ENCODE measurements at regions not wholly inside any gene's neighbourhood (a gene's known extent, or its start where the extent isn't known, plus 50 kb on each side); places are given as distances from the start of the nearest gene placed in this dataset.

- Histone ChIP-seq H3K56ac (replicated peaks; ENCODE audit: insufficient read length, low read depth, low read length) (no peak overlapping the region), H2BK5ac (ENCODE audit: low read depth, low read length) (no peak overlapping the region), H3K23ac (ENCODE audit: insufficient read length) (no peak overlapping the region), H3K14ac (ENCODE audit: insufficient read length) (no peak overlapping the region), H4K8ac (ENCODE audit: extremely low read depth, insufficient read depth, low read length) (no peak overlapping the region), H2AFZ (ENCODE audit: low read length) (no peak overlapping the region), H3K18ac (ENCODE audit: extremely low read depth, low read length) (no peak overlapping the region), H3K36me3 (ENCODE audit: control insufficient read depth in 2 of 4, insufficient read depth in 4 of 4, low read length in 3 of 4) (no peaks in the 10 kb centered on the region), H3K4me1 (replicated peaks in 1 of 4; ENCODE audit: control insufficient read depth in 3 of 4, insufficient read depth in 4 of 4, low read length in 3 of 4) (no peaks in the 10 kb centered on the region), H3K79me1 (ENCODE audit: low read depth, low read length) (no peaks in the 10 kb centered on the region), H3K4me2 (ENCODE audit: insufficient read depth in 1 of 2, low read depth in 2 of 2, low read length in 2 of 2) (no peak overlapping the region), H3K4ac (replicated peaks; ENCODE audit: insufficient read length, low read depth, low read length) (no peak overlapping the region), H3K27me3 (replicated peaks in 1 of 4; ENCODE audit: control insufficient read depth in 3 of 4, extremely low read depth in 1 of 4, insufficient read depth in 3 of 4, low read length in 3 of 4) (no peaks in the 10 kb centered on the region), H2AK5ac (ENCODE audit: low read depth, low read length) (no peak overlapping the region), H2BK20ac (ENCODE audit: low read length) (no peak overlapping the region), H4K91ac (replicated peaks; ENCODE audit: insufficient read length, low read length) (no peak overlapping the region), H3K9me3 (ENCODE audit: insufficient read depth in 2 of 2, low read depth in 1 of 2, low read length in 1 of 2) (no peaks in the 10 kb centered on the region), H4K20me1 (replicated peaks in 1 of 2; ENCODE audit: control insufficient read depth in 1 of 2, insufficient read depth in 2 of 2, low read length in 2 of 2) (no peaks in the 10 kb centered on the region), H2BK15ac (ENCODE audit: low read length) (no peak overlapping the region), H3K9ac (replicated peaks in 1 of 4; ENCODE audit: extremely low read depth in 1 of 4, low read depth in 3 of 4, low read length in 3 of 4) (no peak overlapping the region), H3K23me2 (ENCODE audit: low read depth, low read length) (no peaks in the 10 kb centered on the region), H3K79me2 (ENCODE audit: control insufficient read depth in 1 of 2, insufficient read depth in 2 of 2, low read length in 2 of 2) (no peaks in the 10 kb centered on the region), H3K4me3 (ENCODE audit: extremely low read depth in 1 of 4, insufficient read depth in 2 of 4, low read depth in 3 of 4, low read length in 4 of 4) (no peak overlapping the region), H3K27ac (ENCODE audit: low read depth, low read length) (no peak overlapping the region), H4K5ac (ENCODE audit: insufficient read length, low read depth, low read length) (no peak overlapping the region), H2BK12ac (ENCODE audit: low read depth, low read length) (no peak overlapping the region), H2BK120ac (replicated peaks; ENCODE audit: low read depth, low read length) (no peak overlapping the region)
- 82% methylated on average over 4 of the region's 4 CpGs; no CpG with 5 or more reads in 1 of the 2 experiments for WGBS, 2 experiments (ENCODE audit: extremely low coverage in 1 of 2, insufficient coverage in 1 of 2, insufficient read length in 1 of 2, insufficient replicate concordance in 2 of 2, low coverage in 1 of 2, low lambda C conversion rate in 2 of 2, missing lambda C conversion rate in 1 of 2)
- DNase-seq (ENCODE audit: low read depth in 1 of 2, low spot score in 2 of 2) (no peak), FAIRE-seq (no peak)
- POLR2A ChIA-PET (ENCODE audit: partially characterized antibody), result interaction anchor here (0.7 kb wide), 1 partner anchor 51 kb away, joined by 3 read pairs; no protein-coding TSS in a partner anchor
- CTCF ChIA-PET (ENCODE audit: partially characterized antibody), result interaction anchor here (0.6 to 0.9 kb wide), 3 partner anchors 10 to 181 kb away, joined by 3 read pairs; no protein-coding TSS in a partner anchor
- no peak for TF ChIP-seq SRF (IDR thresholded peaks at IDR 0.05; ENCODE audit: low read depth, low read length)
- TF ChIP-seq CTCF (IDR thresholded peaks at IDR 0.05; ENCODE audit: control extremely low read depth in 1 of 3, insufficient read depth in 1 of 3, low read depth in 1 of 3, low read length in 3 of 3), result no peak
- no peak for TF ChIP-seq EZH2 (IDR thresholded peaks at IDR 0.05; ENCODE audit: low read depth, low read length, severe bottlenecking)
- no peak for TF ChIP-seq CBX5 (IDR thresholded peaks at IDR 0.05; ENCODE audit: low read depth, low read length)
- TF ChIP-seq JUN (IDR thresholded peaks at IDR 0.05; ENCODE audit: low read depth, low read length), result no peak
- TF ChIP-seq SIRT6 (IDR thresholded peaks at IDR 0.05; ENCODE audit: low read length), result no peak
- no peak for TF ChIP-seq CHD1 (IDR thresholded peaks at IDR 0.05; ENCODE audit: low read depth, low read length)
- TF ChIP-seq GABPA (IDR thresholded peaks at IDR 0.05; ENCODE audit: borderline replicate concordance, insufficient read depth, low read length), result no peak
- no peak for TF ChIP-seq TAF1 (IDR thresholded peaks at IDR 0.05; ENCODE audit: low read depth, low read length)
- no peak for TF ChIP-seq SUZ12 (IDR thresholded peaks at IDR 0.05; ENCODE audit: low read length)
- TF ChIP-seq RFX5 (IDR thresholded peaks at IDR 0.05; ENCODE audit: borderline replicate concordance, low read depth, low read length), result no peak
- no peak for TF ChIP-seq EGR1 (IDR thresholded peaks at IDR 0.05; ENCODE audit: borderline replicate concordance, low read depth, low read length)
Measured at GRCh38 chr1:222899471-222899870, 84.6 kb downstream of the DISP1 start.
